ENCODE measurements at regions not wholly inside any gene's neighbourhood (a gene's known extent, or its start where the extent isn't known, plus 50 kb on each side); places are given as distances from the start of the nearest gene placed in this dataset.

- no peak overlapping the region for H2AFZ ChIP-seq (ENCODE audit: low read depth, low read length, poor library complexity, severe bottlenecking)
- intact Hi-C loops (cut with micrococcal nuclease), result no loop called here
- BruUV-seq (replicated peaks), result no TSS peak
- ChIA-PET CTCF (no interaction called here), RAD21 (ENCODE audit: low non-redundant PET in 1 of 2, low total read pairs in 2 of 2, uncharacterized antibody in 2 of 2, unreplicated experiment in 2 of 2) (no interaction called here), POLR2A (no interaction called here)
- no peaks in the 10 kb centered on the region for H4K20me1 ChIP-seq (ENCODE audit: insufficient read depth)
- no peak for TF ChIP-seq YY1 (IDR thresholded peaks at IDR 0.05; ENCODE audit: extremely low read depth, insufficient replicate concordance, low read depth, low read length)
- no peak for TF ChIP-seq EZH2phosphoT487 (IDR thresholded peaks at IDR 0.05; ENCODE audit: borderline replicate concordance)
- TF ChIP-seq SIN3A (IDR thresholded peaks at IDR 0.05; ENCODE audit: low read depth), result no peak
- no peak for TF ChIP-seq RAD21 (IDR thresholded peaks at IDR 0.05; ENCODE audit: low read depth)
- TF ChIP-seq, protein P1, sequence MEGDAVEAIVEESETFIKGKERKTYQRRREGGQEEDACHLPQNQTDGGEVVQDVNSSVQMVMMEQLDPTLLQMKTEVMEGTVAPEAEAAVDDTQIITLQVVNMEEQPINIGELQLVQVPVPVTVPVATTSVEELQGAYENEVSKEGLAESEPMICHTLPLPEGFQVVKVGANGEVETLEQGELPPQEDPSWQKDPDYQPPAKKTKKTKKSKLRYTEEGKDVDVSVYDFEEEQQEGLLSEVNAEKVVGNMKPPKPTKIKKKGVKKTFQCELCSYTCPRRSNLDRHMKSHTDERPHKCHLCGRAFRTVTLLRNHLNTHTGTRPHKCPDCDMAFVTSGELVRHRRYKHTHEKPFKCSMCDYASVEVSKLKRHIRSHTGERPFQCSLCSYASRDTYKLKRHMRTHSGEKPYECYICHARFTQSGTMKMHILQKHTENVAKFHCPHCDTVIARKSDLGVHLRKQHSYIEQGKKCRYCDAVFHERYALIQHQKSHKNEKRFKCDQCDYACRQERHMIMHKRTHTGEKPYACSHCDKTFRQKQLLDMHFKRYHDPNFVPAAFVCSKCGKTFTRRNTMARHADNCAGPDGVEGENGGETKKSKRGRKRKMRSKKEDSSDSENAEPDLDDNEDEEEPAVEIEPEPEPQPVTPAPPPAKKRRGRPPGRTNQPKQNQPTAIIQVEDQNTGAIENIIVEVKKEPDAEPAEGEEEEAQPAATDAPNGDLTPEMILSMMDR (IDR thresholded peaks at IDR 0.05 in 2 of 3, conservative IDR thresholded peaks at IDR 0.05 in 1 of 3; ENCODE audit: borderline replicate concordance in 1 of 3, insufficient read depth in 1 of 3, low read depth in 2 of 3, low read length in 2 of 3), result no peak
- no peak for TF ChIP-seq EZH2 (IDR thresholded peaks at IDR 0.05)
- TF ChIP-seq, protein P2, sequence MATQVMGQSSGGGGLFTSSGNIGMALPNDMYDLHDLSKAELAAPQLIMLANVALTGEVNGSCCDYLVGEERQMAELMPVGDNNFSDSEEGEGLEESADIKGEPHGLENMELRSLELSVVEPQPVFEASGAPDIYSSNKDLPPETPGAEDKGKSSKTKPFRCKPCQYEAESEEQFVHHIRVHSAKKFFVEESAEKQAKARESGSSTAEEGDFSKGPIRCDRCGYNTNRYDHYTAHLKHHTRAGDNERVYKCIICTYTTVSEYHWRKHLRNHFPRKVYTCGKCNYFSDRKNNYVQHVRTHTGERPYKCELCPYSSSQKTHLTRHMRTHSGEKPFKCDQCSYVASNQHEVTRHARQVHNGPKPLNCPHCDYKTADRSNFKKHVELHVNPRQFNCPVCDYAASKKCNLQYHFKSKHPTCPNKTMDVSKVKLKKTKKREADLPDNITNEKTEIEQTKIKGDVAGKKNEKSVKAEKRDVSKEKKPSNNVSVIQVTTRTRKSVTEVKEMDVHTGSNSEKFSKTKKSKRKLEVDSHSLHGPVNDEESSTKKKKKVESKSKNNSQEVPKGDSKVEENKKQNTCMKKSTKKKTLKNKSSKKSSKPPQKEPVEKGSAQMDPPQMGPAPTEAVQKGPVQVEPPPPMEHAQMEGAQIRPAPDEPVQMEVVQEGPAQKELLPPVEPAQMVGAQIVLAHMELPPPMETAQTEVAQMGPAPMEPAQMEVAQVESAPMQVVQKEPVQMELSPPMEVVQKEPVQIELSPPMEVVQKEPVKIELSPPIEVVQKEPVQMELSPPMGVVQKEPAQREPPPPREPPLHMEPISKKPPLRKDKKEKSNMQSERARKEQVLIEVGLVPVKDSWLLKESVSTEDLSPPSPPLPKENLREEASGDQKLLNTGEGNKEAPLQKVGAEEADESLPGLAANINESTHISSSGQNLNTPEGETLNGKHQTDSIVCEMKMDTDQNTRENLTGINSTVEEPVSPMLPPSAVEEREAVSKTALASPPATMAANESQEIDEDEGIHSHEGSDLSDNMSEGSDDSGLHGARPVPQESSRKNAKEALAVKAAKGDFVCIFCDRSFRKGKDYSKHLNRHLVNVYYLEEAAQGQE (IDR thresholded peaks at IDR 0.05; ENCODE audit: low read depth), result no peak
- TF ChIP-seq CBX3 (IDR thresholded peaks at IDR 0.05; ENCODE audit: low read depth), result no peak
- no peak for TF ChIP-seq ZNF274 (IDR thresholded peaks at IDR 0.05; ENCODE audit: low read depth, low read length)
- TF ChIP-seq EGR1 (IDR thresholded peaks at IDR 0.05; ENCODE audit: low read depth), result no peak
- no peak for TF ChIP-seq SP1 (IDR thresholded peaks at IDR 0.05; ENCODE audit: low read depth)
- TF ChIP-seq, protein P3, sequence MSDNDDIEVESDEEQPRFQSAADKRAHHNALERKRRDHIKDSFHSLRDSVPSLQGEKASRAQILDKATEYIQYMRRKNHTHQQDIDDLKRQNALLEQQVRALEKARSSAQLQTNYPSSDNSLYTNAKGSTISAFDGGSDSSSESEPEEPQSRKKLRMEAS (IDR thresholded peaks at IDR 0.05), result no peak
- DNase-seq (ENCODE audit: low read depth, low spot score), result no peak
- no peaks in the 10 kb centered on the region for H3K27me3 ChIP-seq (ENCODE audit: insufficient read depth, low read length)
- H3K4me2 ChIP-seq (ENCODE audit: low read length), result no peak overlapping the region
- no peak for ATAC-seq
- peaks cover 6% of the 10 kb centered on the region; the same call in 1 of the 2 replicates for H3K79me2 ChIP-seq (ENCODE audit: insufficient read depth, low read length)
- no peaks in the 10 kb centered on the region for H3K9me3 ChIP-seq (ENCODE audit: control insufficient read depth in 1 of 2, insufficient read depth in 1 of 2, low read depth in 1 of 2, low read length in 2 of 2)
- no peak overlapping the region for H3K4me3 ChIP-seq (replicated peaks in 1 of 2; ENCODE audit: low read depth in 1 of 2, low read length in 2 of 2)
- H3K9me2 ChIP-seq (ENCODE audit: insufficient read depth), result no peaks in the 10 kb centered on the region
- no peak overlapping the region for H3K27ac ChIP-seq (ENCODE audit: low read depth, low read length)
- H3K4me1 ChIP-seq (ENCODE audit: control insufficient read depth in 1 of 2, insufficient read depth in 2 of 2, low read length in 2 of 2), result no peaks in the 10 kb centered on the region
- H3K36me3 ChIP-seq (ENCODE audit: control insufficient read depth in 1 of 2, insufficient read depth in 2 of 2, low read length in 2 of 2), result no peaks in the 10 kb centered on the region
- no peak overlapping the region for H3K9ac ChIP-seq (ENCODE audit: low read length)
These were observed 90.8 kb downstream of the ELAPOR2 start for GRCh38 chr7:86968618-86969017.

Measured in HCT116 (cell line).